Coronary artery (tissue), 2 donors: ENCODE measurements at regions not wholly inside any gene's neighbourhood (a gene's known extent, or its start where the extent isn't known, plus 50 kb on each side); places are given as distances from the start of the nearest gene placed in this dataset.

ENCODE experiments used
- DNase-seq: peaks from one replicate; pipeline ENCODE4 v3.0.0-alpha.2; 2017; ENCODE audit warnings: low spot score
- H3K27ac ChIP-seq, 2 donors: fragments of 200-600 bp; sonication (generic); one replicate each; pipeline ENCODE4 v1.5.1; 2016 to 2019
- H3K4me3 ChIP-seq: fragments of 200-600 bp; sonication (generic); 2 replicates; pipeline ENCODE4 v1.5.1; 2016; ENCODE audit warnings: mild to moderate bottlenecking, moderate library complexity
- CTCF ChIP-seq: fragments of 200-600 bp; sonication (generic); IDR thresholded peaks from one replicate; pipeline ENCODE4 v1.5.1; 2019; ENCODE audit warnings: antibody characterized with exemption

DNA sequence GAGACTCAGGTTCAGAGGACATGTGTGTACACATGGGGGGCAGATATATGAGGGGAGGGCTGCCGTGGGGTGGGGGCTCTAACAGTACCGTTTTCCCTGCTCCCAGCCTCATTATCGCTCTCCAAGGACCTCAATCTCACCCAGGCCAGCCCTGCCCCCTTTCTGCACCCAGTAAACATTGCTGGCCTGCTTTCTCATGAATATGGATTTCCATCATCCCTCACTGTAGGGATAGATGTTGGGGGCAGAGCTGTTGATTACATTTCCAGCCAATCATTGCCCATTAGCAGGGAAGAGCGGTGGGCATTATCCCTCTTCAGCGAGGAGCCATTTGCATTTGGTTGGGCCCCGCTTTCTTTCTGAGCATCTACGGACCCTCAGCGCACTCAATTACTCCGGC, 273.8 kb downstream of the RPS6KC1 start:
- DNase-seq: no peak
- Histone ChIP-seq H3K4me3 (no peak overlapping the region), H3K27ac (no peak overlapping the region)
- TF ChIP-seq CTCF: no peak

DNA sequence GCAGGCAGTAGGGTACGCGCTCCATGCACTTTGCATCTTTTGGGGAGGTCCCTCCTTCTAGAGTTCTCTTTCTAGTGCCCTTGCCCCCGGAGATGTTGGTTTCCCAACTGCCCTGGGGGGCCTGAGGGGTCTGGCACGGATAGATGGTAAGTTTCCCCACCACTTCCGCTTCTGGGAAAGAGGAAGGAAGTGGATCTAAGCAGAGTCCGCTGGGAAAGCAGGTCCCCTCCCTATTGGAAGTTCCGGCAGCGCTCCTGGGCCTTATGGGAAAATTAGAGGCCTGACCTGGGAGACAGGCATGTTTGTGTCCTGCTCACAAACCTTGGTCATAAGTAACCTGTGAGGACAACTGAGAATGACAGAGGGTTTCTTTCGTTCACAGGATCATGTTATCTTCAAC, 274.4 kb downstream of the RPS6KC1 start:
- H3K27ac ChIP-seq: no peak overlapping the region
- DNase-seq: no peak
- H3K4me3 ChIP-seq: no peak overlapping the region
- TF ChIP-seq CTCF: no peak

DNA sequence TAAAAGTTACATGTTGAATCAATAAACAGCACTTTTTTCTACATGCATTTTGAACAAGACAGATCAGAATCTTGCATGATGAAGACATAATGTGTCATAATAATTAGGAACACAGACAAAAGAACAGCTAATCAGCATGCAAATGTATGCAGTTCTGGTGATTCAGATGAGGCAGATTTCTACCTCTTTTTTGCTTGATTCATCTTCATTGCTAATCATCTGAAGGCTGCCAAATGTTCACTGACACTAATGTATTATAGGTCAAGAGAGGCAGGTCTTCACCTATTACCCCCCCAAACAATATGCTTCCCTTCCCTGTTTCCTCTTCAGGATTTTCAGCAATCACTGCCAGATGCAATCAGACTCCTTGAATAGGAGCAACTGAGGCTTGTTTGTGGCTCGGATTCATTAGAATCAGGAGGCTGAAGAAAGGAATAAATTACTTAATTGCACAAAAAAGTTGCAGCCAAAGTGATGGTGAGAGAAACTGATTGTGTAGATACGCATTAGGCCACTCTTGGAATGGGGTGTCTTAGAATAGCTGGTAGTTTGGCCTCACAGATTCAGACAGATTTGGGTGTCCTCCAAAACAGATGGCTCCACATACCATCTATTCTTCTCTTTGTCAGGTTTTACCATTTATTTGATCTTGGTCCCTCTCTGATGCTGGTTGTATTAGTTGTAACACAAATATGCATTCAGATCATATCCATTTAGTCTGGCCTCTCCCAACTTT, 275.4 kb downstream of the RPS6KC1 start:
- DNase-seq: no peak
- Histone ChIP-seq H3K27ac (no peak overlapping the region), H3K4me3 (no peak overlapping the region)
- no peak for TF ChIP-seq CTCF

DNA sequence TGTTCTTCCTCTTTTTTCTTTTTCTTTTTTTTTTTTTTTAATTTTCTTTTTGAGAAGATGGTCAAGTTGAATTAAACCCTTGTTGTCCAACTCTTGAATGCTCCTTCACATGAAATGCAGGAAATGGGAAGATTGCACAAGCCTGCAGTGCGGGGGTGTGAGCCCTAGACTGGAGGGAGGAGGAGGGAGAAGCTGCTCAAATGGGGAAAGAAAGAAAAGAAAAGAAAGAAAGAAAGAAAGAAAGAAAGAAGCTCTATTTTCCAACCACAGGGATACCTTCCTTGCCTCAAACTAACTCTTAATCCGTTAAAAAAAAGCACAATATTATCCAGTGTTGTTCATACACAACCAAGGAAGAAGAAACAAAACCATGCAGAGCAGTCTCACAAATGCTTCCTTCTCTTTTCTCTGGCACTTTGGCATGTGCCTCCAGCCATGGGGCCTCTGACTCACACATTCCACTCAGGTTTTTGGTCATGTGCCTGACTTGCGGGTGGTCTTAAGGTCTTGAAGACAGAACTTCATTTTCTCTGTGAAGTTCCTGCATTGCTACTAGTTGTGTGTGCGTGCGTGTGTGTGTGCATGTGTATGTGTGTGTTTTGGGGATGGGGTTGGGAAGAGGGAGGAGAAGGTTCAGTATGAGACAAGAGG, 276.1 kb downstream of the RPS6KC1 start:
- TF ChIP-seq CTCF: no peak
- H3K4me3 ChIP-seq: no peak overlapping the region
- H3K27ac ChIP-seq: peak overlapping the region in 1 of 2 donors; percentile 28
- DNase-seq: no peak

GRCh38 chr1:213329406-213330008, 278.5 kb downstream of the RPS6KC1 start:
- no peak overlapping the region for H3K27ac ChIP-seq
- no peak overlapping the region for H3K4me3 ChIP-seq
- no peak for TF ChIP-seq CTCF
- DNase-seq: no peak

- Histone ChIP-seq H3K4me3 (no peak overlapping the region), H3K27ac (no peak overlapping the region)
- TF ChIP-seq CTCF: no peak
- DNase-seq: no peak
These were observed 279.2 kb downstream of the RPS6KC1 start for GRCh38 chr1:213330281-213330680.
